Activated naive CD8-positive, alpha-beta T cell treated with anti-CD3 and anti-CD28 coated beads, Interleukin-2, amount 50 U/mL, for 24 hours (primary cell): ENCODE measurements at regions not wholly inside any gene's neighbourhood (a gene's known extent, or its start where the extent isn't known, plus 50 kb on each side); places are given as distances from the start of the nearest gene placed in this dataset.
"Not testable (repeated sequence)": the region's sequence is repeated elsewhere in the genome, so short reads cannot be mapped to it uniquely, and the experiment has no call there.

Experiments
- ATAC-seq: fragments of 150-1000 bp; cut with Tn5 transposase; one replicate; pipeline ENCODE4 v1.10.0; 2021
- DNase-seq: peaks from one replicate; pipeline ENCODE4 v3.0.0; 2021
- H3K27ac Mint-ChIP-seq: one replicate; pipeline ENCODE4 v1.8.0; 2021; ENCODE audit warnings: mild to moderate bottlenecking, mixed read lengths
- H3K27me3 Mint-ChIP-seq: one replicate; pipeline ENCODE4 v1.8.0; 2021; ENCODE audit warnings: mixed read lengths
- H3K36me3 Mint-ChIP-seq: one replicate; pipeline ENCODE4 v1.8.0; 2021; ENCODE audit warnings: low read depth, mixed read lengths
- H3K4me1 Mint-ChIP-seq: one replicate; pipeline ENCODE4 v1.8.0; 2021; ENCODE audit warnings: mixed read lengths
- H3K4me3 Mint-ChIP-seq: one replicate; pipeline ENCODE4 v1.8.0; 2021; ENCODE audit warnings: mild to moderate bottlenecking, moderate library complexity, mixed read lengths
- H3K9me3 Mint-ChIP-seq: one replicate; pipeline ENCODE4 v1.8.0; 2021; ENCODE audit warnings: mixed read lengths

DNA sequence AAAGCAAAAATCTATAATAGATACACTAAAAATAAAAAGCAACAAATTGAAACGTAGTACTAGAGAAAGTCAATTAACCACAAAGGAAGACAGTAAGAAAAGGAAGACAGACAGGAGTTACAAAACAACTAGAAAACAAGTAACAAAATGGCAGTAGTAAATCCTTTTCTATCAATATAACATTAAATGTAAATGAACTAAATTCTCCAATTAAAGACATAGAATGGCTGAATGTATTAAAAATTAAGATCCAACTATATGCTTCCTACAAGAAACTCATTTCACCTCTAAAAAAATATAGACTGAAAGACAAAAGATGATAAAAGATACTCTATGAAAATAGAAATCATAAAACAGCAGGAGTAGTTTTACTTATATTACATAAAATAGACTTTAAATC is 79.1 kb downstream of the CTH start:
- H3K36me3 Mint-ChIP-seq: no peaks in the 10 kb centered on the region
- H3K9me3 Mint-ChIP-seq: no peaks in the 10 kb centered on the region
- no peaks in the 10 kb centered on the region for H3K4me1 Mint-ChIP-seq
- H3K27ac Mint-ChIP-seq: no peak overlapping the region
- H3K4me3 Mint-ChIP-seq: no peak overlapping the region
- no peaks in the 10 kb centered on the region for H3K27me3 Mint-ChIP-seq
- DNase-seq (no peak), ATAC-seq (no peak)

GRCh38 chr1:70495370-70495769 is 84.3 kb downstream of the CTH start:
- Mint-ChIP-seq H3K27me3 (no peaks in the 10 kb centered on the region), H3K36me3 (no peaks in the 10 kb centered on the region), H3K4me3 (no peak overlapping the region), H3K27ac (no peak overlapping the region), H3K4me1 (no peaks in the 10 kb centered on the region), H3K9me3 (no peaks in the 10 kb centered on the region)
- ATAC-seq (no peak), DNase-seq (no peak)

- no peaks in the 10 kb centered on the region for H3K36me3 Mint-ChIP-seq
- H3K4me1 Mint-ChIP-seq: no peaks in the 10 kb centered on the region
- no peaks in the 10 kb centered on the region for H3K9me3 Mint-ChIP-seq
- no peak for ATAC-seq
- no peak overlapping the region for H3K27ac Mint-ChIP-seq
- peaks cover under 1% of the 10 kb centered on the region for H3K27me3 Mint-ChIP-seq
- H3K4me3 Mint-ChIP-seq: no peak overlapping the region
- no peak for DNase-seq
Measured at GRCh38 chr1:70496181-70496580, 85.1 kb downstream of the CTH start.

DNA sequence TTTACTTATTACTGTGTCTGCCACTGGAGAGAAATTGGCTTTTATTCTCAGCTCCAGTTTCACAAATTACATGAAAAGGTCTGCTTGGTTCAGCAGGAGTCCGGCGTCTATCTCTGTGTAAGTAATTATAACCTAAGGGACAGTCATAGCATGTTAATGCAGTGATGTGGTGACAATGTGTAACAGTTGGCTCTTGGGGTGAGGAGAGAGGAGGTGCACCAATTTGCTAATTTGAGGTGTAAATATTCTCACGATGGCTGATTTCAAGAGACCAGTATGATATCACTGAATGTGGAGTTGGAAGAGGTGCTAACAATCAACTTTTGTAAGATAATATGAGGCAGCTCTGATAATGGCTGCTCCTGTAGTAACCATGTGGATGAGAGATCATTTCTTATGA is 86.1 kb downstream of the CTH start:
- Mint-ChIP-seq H3K27me3 (peaks cover 2% of the 10 kb centered on the region), H3K4me1 (no peaks in the 10 kb centered on the region), H3K27ac (no peak overlapping the region), H3K9me3 (no peaks in the 10 kb centered on the region), H3K4me3 (no peak overlapping the region), H3K36me3 (no peaks in the 10 kb centered on the region)
- DNase-seq (no peak), ATAC-seq (no peak)

DNA sequence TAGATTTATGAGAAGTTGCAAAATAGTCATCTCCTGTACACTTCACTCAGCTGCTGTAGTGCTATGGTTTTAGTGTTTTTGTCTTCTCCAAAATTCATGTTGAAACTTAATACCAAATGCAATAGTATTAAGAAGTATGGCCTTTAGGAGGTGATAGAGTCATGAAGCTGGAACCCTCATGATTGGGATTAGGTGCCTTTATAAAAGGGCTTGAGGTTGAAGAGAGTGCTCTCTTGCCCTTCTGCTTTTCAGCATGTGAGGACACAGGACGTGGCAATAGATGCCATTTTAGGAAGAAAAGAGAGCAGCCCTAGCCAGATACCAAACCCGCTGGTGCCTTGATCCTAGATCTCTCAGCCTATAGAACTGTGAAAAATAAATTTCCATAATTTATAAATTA is 87.6 kb downstream of the CTH start:
- H3K27me3 Mint-ChIP-seq: peaks cover 6% of the 10 kb centered on the region
- ATAC-seq (no peak), DNase-seq (no peak)
- H3K27ac Mint-ChIP-seq: no peak overlapping the region
- H3K4me1 Mint-ChIP-seq: no peaks in the 10 kb centered on the region
- no peaks in the 10 kb centered on the region for H3K9me3 Mint-ChIP-seq
- no peak overlapping the region for H3K4me3 Mint-ChIP-seq
- no peaks in the 10 kb centered on the region for H3K36me3 Mint-ChIP-seq

DNA sequence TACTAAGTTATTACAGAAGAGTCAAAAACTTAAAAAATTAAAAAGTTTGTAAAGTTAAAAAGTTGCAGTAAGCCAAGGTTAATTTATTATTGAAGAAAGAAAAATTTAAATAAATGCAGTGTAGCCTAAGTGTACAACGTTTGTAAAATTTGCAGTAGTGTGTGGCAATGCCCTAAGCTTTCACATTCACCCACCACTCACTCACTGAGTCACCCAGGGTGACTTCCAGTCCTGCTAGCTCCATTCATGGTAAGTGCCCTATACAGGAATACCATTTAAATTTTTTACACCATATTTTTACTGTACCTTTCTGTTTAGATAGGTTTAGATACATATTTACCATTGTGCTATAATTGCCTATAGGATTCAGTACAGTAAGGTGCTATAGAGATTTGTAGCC is 88.6 kb downstream of the CTH start:
- Mint-ChIP-seq H3K27me3 (peaks cover 6% of the 10 kb centered on the region), H3K27ac (no peak overlapping the region), H3K4me1 (no peaks in the 10 kb centered on the region), H3K9me3 (no peaks in the 10 kb centered on the region), H3K36me3 (no peaks in the 10 kb centered on the region), H3K4me3 (no peak overlapping the region)
- DNase-seq (no peak), ATAC-seq (no peak)

DNA sequence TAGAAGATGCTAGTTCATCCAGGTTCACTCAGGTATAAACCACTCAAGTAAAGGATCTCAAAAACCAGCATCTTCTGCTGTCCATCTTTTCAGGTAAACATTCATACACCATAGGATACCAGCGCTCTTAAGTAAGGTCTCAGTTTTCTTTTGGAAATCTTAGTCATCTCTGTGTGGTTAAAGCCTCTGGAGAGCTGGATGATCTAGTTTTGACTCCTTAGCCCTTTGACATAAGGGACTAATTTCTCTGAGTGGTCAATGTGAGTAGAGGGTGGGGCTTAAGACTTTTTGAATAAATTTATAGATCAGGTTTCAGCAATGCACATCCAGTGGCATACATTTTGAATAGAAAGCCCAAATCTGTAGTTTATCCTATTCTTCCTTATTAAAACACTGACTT is 92.3 kb downstream of the CTH start:
- H3K4me3 Mint-ChIP-seq: no peak overlapping the region
- ATAC-seq: no peak

GRCh38 chr1:70504176-70504820 is 93.2 kb downstream of the CTH start:
- no peak overlapping the region for H3K27ac Mint-ChIP-seq
- no peaks in the 10 kb centered on the region for H3K9me3 Mint-ChIP-seq
- H3K4me3 Mint-ChIP-seq: no peak overlapping the region
- H3K4me1 Mint-ChIP-seq: no peaks in the 10 kb centered on the region
- ATAC-seq (peak; percentile 86), DNase-seq (no peak)
- H3K27me3 Mint-ChIP-seq: peaks cover 8% of the 10 kb centered on the region
- H3K36me3 Mint-ChIP-seq: no peaks in the 10 kb centered on the region

More for the DNA sequence above, 92.3 kb downstream of the CTH start:
- H3K27me3 Mint-ChIP-seq: peaks cover 8% of the 10 kb centered on the region
- H3K9me3 Mint-ChIP-seq: no peaks in the 10 kb centered on the region
- no peak overlapping the region for H3K27ac Mint-ChIP-seq
- H3K36me3 Mint-ChIP-seq: no peaks in the 10 kb centered on the region
- no peak for DNase-seq
- H3K4me1 Mint-ChIP-seq: no peaks in the 10 kb centered on the region

DNA sequence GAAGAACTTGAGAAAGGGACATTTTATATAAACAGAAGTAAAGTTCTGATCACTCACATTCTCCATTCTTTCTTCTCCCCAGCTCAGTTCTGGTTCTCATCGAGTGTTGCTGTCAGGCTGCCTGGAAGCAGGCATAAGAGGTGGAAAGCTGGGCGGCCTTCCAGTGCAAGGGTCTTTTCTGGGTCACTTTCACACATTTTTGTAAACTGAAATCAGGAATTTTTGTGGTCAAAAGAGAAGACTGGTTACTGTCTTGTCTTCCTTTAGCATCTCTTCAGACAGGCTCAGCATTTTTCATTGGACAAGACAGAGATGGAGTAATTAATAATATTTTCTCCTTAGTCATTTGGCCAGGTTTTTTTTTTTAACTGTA is 93.7 kb downstream of the CTH start:
- Mint-ChIP-seq H3K27me3 (peaks cover 9% of the 10 kb centered on the region), H3K4me3 (no peak overlapping the region), H3K4me1 (no peaks in the 10 kb centered on the region), H3K9me3 (no peaks in the 10 kb centered on the region), H3K36me3 (no peaks in the 10 kb centered on the region), H3K27ac (no peak overlapping the region)
- DNase-seq (no peak), ATAC-seq (no peak)

- not testable (repeated sequence) for ATAC-seq, H3K4me3 Mint-ChIP-seq
Measured at GRCh38 chr1:70507991-70508390, 96.9 kb downstream of the CTH start.

GRCh38 chr1:70509996-70510876 is 99.2 kb downstream of the CTH start:
- H3K27ac Mint-ChIP-seq: no peak overlapping the region

More at GRCh38 chr1:70507991-70508390, 96.9 kb downstream of the CTH start:
- not testable (repeated sequence) for H3K27ac Mint-ChIP-seq, H3K27me3 Mint-ChIP-seq, H3K4me1 Mint-ChIP-seq, H3K9me3 Mint-ChIP-seq, DNase-seq, H3K36me3 Mint-ChIP-seq

GRCh38 chr1:70517444-70517843 is 106.4 kb downstream of the CTH start:
- Mint-ChIP-seq H3K9me3 (no peaks in the 10 kb centered on the region), H3K27me3 (peaks cover 2% of the 10 kb centered on the region), H3K4me1 (peaks cover 4% of the 10 kb centered on the region), H3K4me3 (no peak overlapping the region), H3K36me3 (no peaks in the 10 kb centered on the region), H3K27ac (no peak overlapping the region)
- DNase-seq (no peak), ATAC-seq (no peak)

More at GRCh38 chr1:70509996-70510876, 99.2 kb downstream of the CTH start:
- no peaks in the 10 kb centered on the region for H3K36me3 Mint-ChIP-seq
- H3K4me3 Mint-ChIP-seq: no peak overlapping the region
- H3K9me3 Mint-ChIP-seq: no peaks in the 10 kb centered on the region
- H3K4me1 Mint-ChIP-seq: peaks cover 4% of the 10 kb centered on the region
- ATAC-seq: peak; percentile 57
- no peak for DNase-seq
- peaks cover 5% of the 10 kb centered on the region for H3K27me3 Mint-ChIP-seq

- Mint-ChIP-seq H3K4me1 (peaks cover 2% of the 10 kb centered on the region), H3K9me3 (no peaks in the 10 kb centered on the region), H3K36me3 (no peaks in the 10 kb centered on the region), H3K27ac (no peak overlapping the region), H3K4me3 (no peak overlapping the region), H3K27me3 (peaks cover 2% of the 10 kb centered on the region)
- DNase-seq: no peak
- ATAC-seq: no peak
Measured at GRCh38 chr1:70518106-70518505, 107.0 kb downstream of the CTH start.

DNA sequence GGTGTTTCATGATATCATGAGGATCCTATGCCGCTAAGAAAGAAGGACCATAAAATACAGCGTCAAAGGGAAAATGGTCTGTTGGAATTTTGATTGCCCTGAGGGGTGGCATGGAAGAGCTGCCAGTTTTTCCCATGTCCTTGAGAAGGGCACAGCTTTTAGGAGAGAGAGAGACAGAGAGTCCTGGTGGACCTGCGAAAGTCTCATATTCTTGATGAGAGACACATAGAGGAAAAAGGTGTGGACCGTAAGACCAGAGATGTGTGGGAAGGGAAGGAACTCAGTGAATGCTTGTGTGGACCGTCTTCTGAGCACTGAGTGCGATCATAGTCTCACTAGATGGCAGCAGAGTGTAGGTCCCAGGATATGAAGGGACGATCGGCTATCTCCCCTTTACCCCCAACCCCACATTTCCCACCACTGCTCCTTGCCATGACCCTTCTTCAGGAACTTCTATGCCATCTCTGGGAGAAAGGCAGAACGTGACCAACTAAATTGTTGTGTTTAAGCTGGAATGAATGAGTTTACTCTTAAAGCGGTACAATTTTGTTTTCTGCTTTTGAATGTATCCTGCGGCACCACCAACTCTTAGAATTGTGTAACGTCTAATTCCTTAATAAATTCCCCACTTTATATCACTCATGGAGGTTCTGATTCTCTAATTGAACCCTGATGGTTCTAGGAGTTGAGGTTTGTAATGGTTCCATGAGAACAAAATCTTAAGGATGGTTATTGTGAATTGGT is 117.7 kb downstream of the CTH start:
- H3K4me1 Mint-ChIP-seq: no peaks in the 10 kb centered on the region
- ATAC-seq (peak; percentile 63), DNase-seq (peak; percentile 5)
- peaks cover 10% of the 10 kb centered on the region for H3K27me3 Mint-ChIP-seq
- no peak overlapping the region for H3K4me3 Mint-ChIP-seq
- H3K27ac Mint-ChIP-seq: no peak overlapping the region
- H3K36me3 Mint-ChIP-seq: no peaks in the 10 kb centered on the region
- no peaks in the 10 kb centered on the region for H3K9me3 Mint-ChIP-seq
